ENCODE measurements at regions not wholly inside any gene's neighbourhood (a gene's known extent, or its start where the extent isn't known, plus 50 kb on each side); places are given as distances from the start of the nearest gene placed in this dataset.

- H2AK5ac ChIP-seq (ENCODE audit: insufficient read length, low read length) = no peak overlapping the region
- H3K9ac ChIP-seq (ENCODE audit: extremely low read depth, insufficient read length, low read length) = no peak overlapping the region
- no peak overlapping the region for H2BK120ac ChIP-seq (ENCODE audit: low read depth, low read length, poor library complexity, severe bottlenecking)
- H3K56ac ChIP-seq (ENCODE audit: insufficient read length, low read depth, low read length) = no peak overlapping the region
- H3T11ph ChIP-seq (ENCODE audit: low read length) = no peak overlapping the region
- H3K23ac ChIP-seq (ENCODE audit: insufficient read length, low read depth, low read length) = no peak overlapping the region
- no peak overlapping the region for H2BK5ac ChIP-seq (ENCODE audit: insufficient read length, low read length)
- Mint-ChIP-seq H3K36me3 (ENCODE audit: insufficient read depth in 1 of 3, low read depth in 3 of 3) (no peaks in the 10 kb centered on the region; a peak in 1 of 7 replicates), H3K27ac (no peak overlapping the region), H3K4me3 (no peak overlapping the region), H3K4me1 (no peaks in the 10 kb centered on the region), H3K27me3 (ENCODE audit: low read depth) (no peaks in the 10 kb centered on the region), H3K9me3 (no peaks in the 10 kb centered on the region)
- no peak overlapping the region for H3K4ac ChIP-seq (ENCODE audit: low read depth, low read length)
- H3K23me2 ChIP-seq (ENCODE audit: insufficient read length, low read depth, low read length, poor library complexity, severe bottlenecking) = no peaks in the 10 kb centered on the region
- no peak overlapping the region for H2BK15ac ChIP-seq (ENCODE audit: low read depth, low read length)
- H4K5ac ChIP-seq (ENCODE audit: insufficient read length, low read depth, low read length) = no peak overlapping the region
- DNase-seq = no peak
- H3K79me2 ChIP-seq (ENCODE audit: insufficient read depth, low read length) = no peaks in the 10 kb centered on the region
- H2AFZ ChIP-seq (ENCODE audit: low read length) = no peak overlapping the region
- no peaks in the 10 kb centered on the region for H4K20me1 ChIP-seq (ENCODE audit: control insufficient read depth, insufficient read depth, insufficient read length)
- H3K27me3 ChIP-seq (ENCODE audit: insufficient read depth, low read length) = no peaks in the 10 kb centered on the region
- no peak overlapping the region for H3K14ac ChIP-seq (ENCODE audit: insufficient read depth, low read length)
- no peak overlapping the region for H2BK20ac ChIP-seq (ENCODE audit: low read depth, low read length, poor library complexity, severe bottlenecking)
- WGBS (ENCODE audit: extremely low coverage, insufficient read length, low lambda C conversion rate) = no CpG with 5 or more reads among the region's 2 CpGs
- no peaks in the 10 kb centered on the region for H3K79me1 ChIP-seq (ENCODE audit: insufficient read depth, low read depth, low read length, poor library complexity, severe bottlenecking)
- no peaks in the 10 kb centered on the region for H3K9me3 ChIP-seq (ENCODE audit: control insufficient read depth, low read depth, low read length)
- H4K8ac ChIP-seq (replicated peaks; ENCODE audit: insufficient read length, low read depth, low read length) = no peak overlapping the region
- no peaks in the 10 kb centered on the region for H3K4me1 ChIP-seq (ENCODE audit: insufficient read depth, low read length)
- no peak overlapping the region for H4K91ac ChIP-seq (ENCODE audit: insufficient read length, low read depth, low read length)
- H3K27ac ChIP-seq (ENCODE audit: insufficient read length, low read depth, low read length) = no peak overlapping the region
- H3K4me2 ChIP-seq (ENCODE audit: insufficient read depth, insufficient read length, low read length) = no peak overlapping the region
- H2BK12ac ChIP-seq (ENCODE audit: insufficient read length, low read depth, low read length) = no peak overlapping the region
- H3K18ac ChIP-seq (ENCODE audit: insufficient read length, low read depth, low read length) = no peak overlapping the region
- no peak for TF ChIP-seq CTCF (conservative IDR thresholded peaks at IDR 0.05)
Observed at GRCh38 chr3:145842294-145842902, 318.6 kb downstream of the PLOD2 start.

Data from H9 (cell line).